SJCRH30 (cell line): ENCODE measurements at regions not wholly inside any gene's neighbourhood (a gene's known extent, or its start where the extent isn't known, plus 50 kb on each side); places are given as distances from the start of the nearest gene placed in this dataset.

Experiments used
- DNase-seq, 2 experiments: peaks; one replicate each; pipeline ENCODE4 v3.0.0-alpha.2; 2015 to 2020
- H3K27ac ChIP-seq: fragments of 250-450 bp; sonication (Bioruptor Pico); 2 replicates; pipeline ENCODE4 v1.5.1; 2020; ENCODE audit warnings: mild to moderate bottlenecking, moderate library complexity
- H3K27me3 ChIP-seq: fragments of 250-450 bp; sonication (Bioruptor Pico); 2 replicates; pipeline ENCODE4 v1.5.1; 2020; ENCODE audit warnings: mild to moderate bottlenecking, moderate library complexity
- H3K36me3 ChIP-seq: fragments of 250-450 bp; sonication (Bioruptor Pico); 2 replicates; pipeline ENCODE4 v1.5.1; 2020; ENCODE audit warnings: mild to moderate bottlenecking, moderate library complexity
- H3K4me1 ChIP-seq: fragments of 250-450 bp; sonication (Bioruptor Pico); 2 replicates; pipeline ENCODE4 v1.5.1; 2020; ENCODE audit warnings: mild to moderate bottlenecking, moderate library complexity
- H3K4me3 ChIP-seq: fragments of 250-450 bp; sonication (Bioruptor Pico); 2 replicates; pipeline ENCODE4 v1.5.1; 2020; ENCODE audit warnings: mild to moderate bottlenecking, moderate library complexity
- H3K9me3 ChIP-seq: fragments of 250-450 bp; sonication (Bioruptor Pico); replicated peaks from 2 replicates; pipeline ENCODE4 v1.5.1; 2020; ENCODE audit warnings: mild to moderate bottlenecking, moderate library complexity

DNA sequence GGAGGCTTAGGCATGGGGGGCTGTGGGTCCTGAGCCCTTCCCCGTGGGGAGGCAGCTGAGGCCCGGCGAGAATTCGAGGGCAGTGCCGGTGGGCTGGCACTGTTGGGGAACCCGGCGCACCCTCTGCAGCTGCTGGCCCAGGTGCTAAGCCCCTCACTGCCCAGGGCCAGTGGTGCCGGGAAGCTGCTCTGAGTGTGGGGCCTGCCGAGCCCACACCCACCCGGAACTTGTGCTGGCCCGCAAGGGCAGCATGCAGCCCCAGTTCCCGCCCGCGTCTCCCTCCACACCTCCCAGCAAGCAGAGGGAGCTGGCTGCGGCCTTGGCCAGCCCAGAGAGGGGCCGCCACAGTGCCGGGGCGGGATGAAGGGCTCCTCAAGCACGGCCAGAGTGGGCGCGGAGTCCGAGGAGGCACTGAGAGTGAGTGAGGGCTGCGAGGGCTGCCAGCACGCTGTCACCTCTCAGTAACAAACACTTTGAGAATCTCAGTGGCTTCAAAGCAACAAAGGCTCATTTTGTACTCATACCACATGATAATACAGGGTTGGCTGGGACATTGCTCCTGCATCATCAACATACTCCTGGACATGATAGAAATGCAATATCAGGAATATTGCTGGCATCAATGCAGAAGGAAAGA, 265.7 kb upstream of the ANKRD55 start:
- H3K4me3 ChIP-seq: no peak overlapping the region
- DNase-seq: no peak
- no peaks in the 10 kb centered on the region; the same call in 1 of the 2 replicates for H3K9me3 ChIP-seq
- no peaks in the 10 kb centered on the region for H3K4me1 ChIP-seq
- no peaks in the 10 kb centered on the region for H3K36me3 ChIP-seq
- no peak overlapping the region for H3K27ac ChIP-seq
- peaks cover 4% of the 10 kb centered on the region; the same call in 1 of the 2 replicates for H3K27me3 ChIP-seq

DNA sequence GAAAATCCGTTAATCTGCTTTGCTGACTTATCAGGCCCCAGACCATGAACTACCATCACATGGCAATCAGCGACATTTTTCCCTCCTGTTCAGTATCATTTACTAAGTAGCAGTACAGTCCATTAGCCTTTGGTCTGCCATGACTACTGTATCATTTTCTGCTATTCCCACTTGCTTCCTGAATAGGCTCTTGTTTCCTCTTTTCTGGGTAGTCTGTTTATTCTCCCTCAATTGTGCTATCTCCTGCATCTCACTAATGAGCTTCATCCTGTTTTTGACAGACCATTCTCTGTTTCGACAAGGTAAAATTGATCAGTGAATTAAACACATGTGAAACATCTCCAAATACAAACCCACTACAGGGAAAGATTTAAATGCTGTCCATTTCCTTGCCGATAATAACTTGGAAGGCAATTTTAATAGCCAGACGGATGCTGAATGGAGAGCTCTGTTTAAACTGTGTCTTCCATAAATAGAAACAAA, 263.5 kb upstream of the ANKRD55 start:
- no peaks in the 10 kb centered on the region for H3K4me1 ChIP-seq
- no peak overlapping the region for H3K27ac ChIP-seq
- H3K9me3 ChIP-seq: no peaks in the 10 kb centered on the region; the same call in 1 of the 2 replicates
- no peaks in the 10 kb centered on the region for H3K36me3 ChIP-seq
- peaks cover 4% of the 10 kb centered on the region; the same call in 1 of the 2 replicates for H3K27me3 ChIP-seq
- DNase-seq: no peak
- no peak overlapping the region for H3K4me3 ChIP-seq

GRCh38 chr5:56494300-56494731, 261.2 kb upstream of the ANKRD55 start:
- Histone ChIP-seq H3K4me1 (no peaks in the 10 kb centered on the region), H3K27me3 (peaks cover 4% of the 10 kb centered on the region; the same call in 1 of the 2 replicates), H3K4me3 (no peak overlapping the region), H3K9me3 (no peaks in the 10 kb centered on the region; the same call in 1 of the 2 replicates), H3K36me3 (no peaks in the 10 kb centered on the region), H3K27ac (no peak overlapping the region)
- DNase-seq: no peak

DNA sequence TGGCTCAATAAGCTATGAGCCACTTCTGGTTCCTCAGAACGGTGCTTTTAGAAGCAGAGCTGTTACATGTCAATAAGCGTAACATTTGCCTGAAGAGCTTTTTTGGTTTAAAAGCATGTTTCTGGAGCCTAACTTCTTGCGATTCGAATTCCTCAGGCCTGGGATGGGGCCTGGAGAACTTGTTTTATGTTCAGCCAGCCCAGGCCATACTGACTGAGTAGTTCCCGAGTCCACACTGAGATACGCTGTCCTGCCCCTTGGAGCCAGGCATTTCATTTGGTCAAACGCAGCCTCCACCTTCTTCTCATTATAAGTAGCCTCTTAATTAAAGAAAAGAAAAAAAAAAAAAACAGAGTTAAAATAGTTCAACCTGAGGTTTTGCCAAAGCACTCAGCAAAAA, 260.6 kb upstream of the ANKRD55 start:
- H3K4me1 ChIP-seq: no peaks in the 10 kb centered on the region
- H3K36me3 ChIP-seq: no peaks in the 10 kb centered on the region
- no peak overlapping the region for H3K27ac ChIP-seq

GRCh38 chr5:56493308-56493707, 260.2 kb upstream of the ANKRD55 start:
- DNase-seq: no peak
- Histone ChIP-seq H3K4me1 (no peaks in the 10 kb centered on the region), H3K27ac (no peak overlapping the region), H3K36me3 (no peaks in the 10 kb centered on the region), H3K27me3 (peaks cover 4% of the 10 kb centered on the region; the same call in 1 of the 2 replicates), H3K9me3 (no peaks in the 10 kb centered on the region; the same call in 1 of the 2 replicates), H3K4me3 (no peak overlapping the region)

More for the DNA sequence above, 260.6 kb upstream of the ANKRD55 start:
- H3K27me3 ChIP-seq: peaks cover 4% of the 10 kb centered on the region; the same call in 1 of the 2 replicates
- no peaks in the 10 kb centered on the region; the same call in 1 of the 2 replicates for H3K9me3 ChIP-seq
- DNase-seq: no peak
- H3K4me3 ChIP-seq: no peak overlapping the region

- DNase-seq: no peak
- H3K36me3 ChIP-seq: no peaks in the 10 kb centered on the region
- peaks cover 4% of the 10 kb centered on the region; the same call in 1 of the 2 replicates for H3K27me3 ChIP-seq
- H3K27ac ChIP-seq: no peak overlapping the region
- H3K4me1 ChIP-seq: no peaks in the 10 kb centered on the region
- H3K9me3 ChIP-seq: no peaks in the 10 kb centered on the region; the same call in 1 of the 2 replicates
- H3K4me3 ChIP-seq: no peak overlapping the region
Observed at GRCh38 chr5:56492812-56493211, 259.7 kb upstream of the ANKRD55 start.

GRCh38 chr5:56490971-56491468, 257.9 kb upstream of the ANKRD55 start:
- no peak overlapping the region for H3K4me3 ChIP-seq
- no peaks in the 10 kb centered on the region for H3K36me3 ChIP-seq
- H3K27ac ChIP-seq: no peak overlapping the region
- no peaks in the 10 kb centered on the region for H3K4me1 ChIP-seq
- peaks cover 4% of the 10 kb centered on the region; the same call in 1 of the 2 replicates for H3K27me3 ChIP-seq
- H3K9me3 ChIP-seq: 0 out of 2 replicates have a peak, but pooled peaks cover 4% of the 10 kb centered on the region
- DNase-seq: no peak

DNA sequence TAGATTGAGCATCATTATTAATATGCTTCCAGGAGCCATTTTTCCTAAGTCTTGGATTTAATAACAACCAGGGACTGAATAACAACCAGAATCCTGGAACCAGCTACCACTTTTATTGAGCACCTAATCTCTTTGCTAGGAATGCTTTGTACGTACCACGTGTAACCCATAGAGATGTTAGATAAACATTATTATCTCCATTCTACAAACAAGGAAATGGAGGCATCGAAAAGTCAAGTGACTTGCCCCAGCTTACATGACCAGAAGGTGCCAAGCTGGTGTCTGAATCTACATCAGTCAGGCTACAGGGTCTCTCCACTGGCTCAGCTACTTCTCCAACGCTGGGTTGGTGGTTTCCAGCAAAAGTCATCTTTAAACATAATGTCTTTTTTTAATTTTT, 256.1 kb upstream of the ANKRD55 start:
- Histone ChIP-seq H3K27ac (no peak overlapping the region), H3K4me3 (no peak overlapping the region), H3K9me3 (0 out of 2 replicates have a peak, but pooled peaks cover 4% of the 10 kb centered on the region), H3K36me3 (no peaks in the 10 kb centered on the region), H3K4me1 (no peaks in the 10 kb centered on the region), H3K27me3 (peaks cover 1% of the 10 kb centered on the region; the same call in 1 of the 2 replicates)
- DNase-seq: no peak

GRCh38 chr5:56487528-56488115, 254.5 kb upstream of the ANKRD55 start:
- H3K27ac ChIP-seq: no peak overlapping the region
- no peak for DNase-seq
- no peaks in the 10 kb centered on the region for H3K4me1 ChIP-seq
- H3K36me3 ChIP-seq: no peaks in the 10 kb centered on the region
- no peaks in the 10 kb centered on the region for H3K27me3 ChIP-seq
- H3K9me3 ChIP-seq: 0 out of 2 replicates have a peak, but pooled peaks cover 4% of the 10 kb centered on the region
- no peak overlapping the region for H3K4me3 ChIP-seq

DNA sequence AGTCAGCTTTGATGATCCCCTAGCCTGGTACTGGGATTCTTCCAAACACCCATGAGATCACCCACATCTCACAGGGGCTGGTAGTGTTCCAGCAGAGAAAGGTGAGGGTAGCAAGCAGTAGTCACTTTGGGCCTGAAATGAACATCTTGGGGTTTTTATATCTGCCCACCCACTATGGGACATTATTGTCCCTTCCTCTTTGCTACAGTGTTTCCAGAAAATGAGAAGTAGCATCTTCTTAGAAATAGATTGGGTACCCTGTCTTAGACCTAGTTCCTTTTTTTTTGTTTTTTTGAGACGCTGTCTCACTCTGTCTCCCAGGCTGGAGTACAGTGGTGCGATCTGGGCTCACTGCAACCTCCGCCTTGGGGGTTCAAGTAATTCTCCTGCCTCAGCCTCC, 249.2 kb upstream of the ANKRD55 start:
- Histone ChIP-seq H3K27me3 (no peaks in the 10 kb centered on the region), H3K4me1 (0 out of 2 replicates have a peak, but pooled peaks cover 3% of the 10 kb centered on the region), H3K9me3 (0 out of 2 replicates have a peak, but pooled peaks cover 4% of the 10 kb centered on the region), H3K36me3 (no peaks in the 10 kb centered on the region), H3K27ac (no peak overlapping the region), H3K4me3 (no peak overlapping the region)
- no peak for DNase-seq

- H3K4me3 ChIP-seq: peak overlapping the region; percentile 61
- H3K4me1 ChIP-seq: 0 out of 2 replicates have a peak, but pooled peaks cover 3% of the 10 kb centered on the region
- no peak overlapping the region for H3K27ac ChIP-seq
- no peaks in the 10 kb centered on the region for H3K36me3 ChIP-seq
- DNase-seq: peak; percentile 8 to 35
- H3K27me3 ChIP-seq: no peaks in the 10 kb centered on the region
- H3K9me3 ChIP-seq: no peaks in the 10 kb centered on the region
Observed at GRCh38 chr5:56481428-56482357, 248.6 kb upstream of the ANKRD55 start.

GRCh38 chr5:56480705-56481427, 247.7 kb upstream of the ANKRD55 start:
- Histone ChIP-seq H3K4me3 (peak overlapping the region; percentile 61), H3K27ac (no peak overlapping the region), H3K36me3 (no peaks in the 10 kb centered on the region), H3K9me3 (no peaks in the 10 kb centered on the region), H3K27me3 (no peaks in the 10 kb centered on the region), H3K4me1 (0 out of 2 replicates have a peak, but pooled peaks cover 3% of the 10 kb centered on the region)
- peak; percentile 48 to 68 for DNase-seq

DNA sequence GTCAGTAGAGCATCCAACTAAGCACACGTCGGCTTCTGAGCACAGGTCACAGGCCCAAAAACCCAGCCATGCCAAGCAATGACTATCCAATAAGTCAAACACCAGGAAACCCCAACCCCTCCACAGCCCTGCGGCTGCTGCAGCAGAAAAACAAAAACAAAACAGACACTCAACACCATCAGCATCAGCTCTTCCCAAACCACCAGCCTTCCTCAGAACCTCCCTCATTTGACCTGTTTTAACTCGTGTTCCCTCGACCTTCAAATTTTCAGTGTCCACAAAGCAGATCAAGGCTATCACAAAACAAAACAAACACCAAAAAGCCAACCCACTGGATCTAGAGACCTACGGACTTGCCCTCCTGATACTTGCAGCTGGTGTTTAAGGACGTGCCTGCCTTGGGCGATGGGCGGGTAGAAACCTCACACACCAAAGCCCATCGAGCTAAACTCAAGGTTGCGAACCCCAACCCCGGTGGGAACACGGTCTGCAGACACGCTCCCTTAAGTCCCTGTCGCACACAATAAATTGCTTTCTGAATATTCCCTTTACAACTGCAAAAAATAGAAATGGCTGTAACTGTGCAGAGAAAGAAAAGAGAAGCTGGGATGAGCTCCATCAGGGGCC, 247.1 kb upstream of the ANKRD55 start:
- H3K4me1 ChIP-seq: 0 out of 2 replicates have a peak, but pooled peaks cover 3% of the 10 kb centered on the region
- H3K9me3 ChIP-seq: no peaks in the 10 kb centered on the region
- no peak overlapping the region for H3K27ac ChIP-seq
- no peaks in the 10 kb centered on the region for H3K27me3 ChIP-seq
- peak overlapping the region; percentile 61 for H3K4me3 ChIP-seq
- H3K36me3 ChIP-seq: no peaks in the 10 kb centered on the region
- peak; percentile 15 to 45 for DNase-seq
